Naive thymus-derived CD8-positive, alpha-beta T cell (primary cell): ENCODE measurements at regions not wholly inside any gene's neighbourhood (a gene's known extent, or its start where the extent isn't known, plus 50 kb on each side); places are given as distances from the start of the nearest gene placed in this dataset.
"Not testable (repeated sequence)": the region's sequence is repeated elsewhere in the genome, so short reads cannot be mapped to it uniquely, and the experiment has no call there.

Experiments
- ATAC-seq, 2 donors: fragments of 150-1000 bp; cut with Tn5 transposase in 1 of 2; sonication (Bioruptor Pico), chemical (Tn5 transposase) in 1 of 2; 1 replicate in 1 of 2; 2 replicates in 1 of 2; pipeline ENCODE4 v1.10.0; 2021; ENCODE audit warnings: mild to moderate bottlenecking in 2 of 2, moderate library complexity in 2 of 2
- POLR2A ChIA-PET: fragments of 350-600 bp; sonication (Branson Sonifier 250); formaldehyde crosslinking; loops from one replicate; lab custom pipeline; 2021; ENCODE audit warnings: antibody characterized with exemption; lab: Charles Lee
- DNase-seq, 10 donors: peaks; one replicate each; pipeline versions ENCODE4 v3.0.0 to v3.0.0-alpha.2; 2020 to 2022
- H3K27ac Mint-ChIP-seq, 10 donors: one replicate each; pipeline ENCODE4 v1.8.0; 2020 to 2022; ENCODE audit warnings: mild to moderate bottlenecking in 10 of 10, mixed read lengths in 10 of 10, moderate library complexity in 4 of 10, inconsistent platforms in 1 of 10
- H3K27me3 Mint-ChIP-seq, 5 donors: one replicate each; pipeline ENCODE4 v1.8.0; 2021 to 2022; ENCODE audit warnings: mixed read lengths in 5 of 5
- H3K36me3 Mint-ChIP-seq, 3 donors: one replicate each; pipeline ENCODE4 v1.8.0; 2020 to 2022; ENCODE audit warnings: mixed read lengths in 3 of 3, mild to moderate bottlenecking in 2 of 3, inconsistent platforms in 1 of 3
- H3K4me1 Mint-ChIP-seq, 4 donors: one replicate each; pipeline ENCODE4 v1.8.0; 2021 to 2022; ENCODE audit warnings: mixed read lengths in 4 of 4
- H3K4me3 Mint-ChIP-seq, 10 donors: one replicate each; pipeline ENCODE4 v1.8.0; 2020 to 2022; ENCODE audit warnings: mild to moderate bottlenecking in 10 of 10, mixed read lengths in 10 of 10, moderate library complexity in 6 of 10, inconsistent platforms in 1 of 10
- H3K9me3 Mint-ChIP-seq, 9 donors: one replicate each; pipeline ENCODE4 v1.8.0; 2020 to 2022; ENCODE audit warnings: mixed read lengths in 9 of 9, mild to moderate bottlenecking in 3 of 9, inconsistent platforms in 1 of 9, moderate library complexity in 1 of 9

GRCh38 chr16:47881574-47881973 lies 274.2 kb downstream of the ABCC12 start:
- POLR2A ChIA-PET: no interaction called here
- no peaks in the 10 kb centered on the region for H3K9me3 Mint-ChIP-seq
- no peaks in the 10 kb centered on the region for H3K36me3 Mint-ChIP-seq
- H3K4me3 Mint-ChIP-seq: no peak overlapping the region
- DNase-seq (no peak), ATAC-seq (no peak)
- H3K27ac Mint-ChIP-seq: no peak overlapping the region
- H3K27me3 Mint-ChIP-seq: peaks cover 0 to 16% (median 2%) of the 10 kb centered on the region in 5 donors
- H3K4me1 Mint-ChIP-seq: no peaks in the 10 kb centered on the region

- DNase-seq (no peak), ATAC-seq (no peak)
- H3K27me3 Mint-ChIP-seq: peaks cover 0 to 16% (median 2%) of the 10 kb centered on the region in 5 donors
- no peaks in the 10 kb centered on the region for H3K9me3 Mint-ChIP-seq
- no peak overlapping the region for H3K4me3 Mint-ChIP-seq
- no peak overlapping the region for H3K27ac Mint-ChIP-seq
- H3K4me1 Mint-ChIP-seq: no peaks in the 10 kb centered on the region
- POLR2A ChIA-PET: no interaction called here
- H3K36me3 Mint-ChIP-seq: no peaks in the 10 kb centered on the region
These were observed 275.1 kb downstream of the ABCC12 start for GRCh38 chr16:47880653-47881052.

GRCh38 chr16:47877166-47877565 lies 278.6 kb downstream of the ABCC12 start:
- ATAC-seq (no peak), DNase-seq (no peak)
- Mint-ChIP-seq H3K9me3 (peaks cover 0 to 10% (median 0%) of the 10 kb centered on the region in 9 donors), H3K27ac (peak overlapping the region in 1 of 10 donors; percentile 34), H3K4me3 (no peak overlapping the region), H3K27me3 (peaks cover 0 to 22% (median 7%) of the 10 kb centered on the region in 5 donors), H3K36me3 (peaks cover 0 to 3% (median 0%) of the 10 kb centered on the region in 3 donors), H3K4me1 (no peaks in the 10 kb centered on the region)
- POLR2A ChIA-PET: no interaction called here

GRCh38 chr16:47876511-47876910 lies 279.3 kb downstream of the ABCC12 start:
- Mint-ChIP-seq H3K36me3 (peaks cover 0 to 4% (median 0%) of the 10 kb centered on the region in 3 donors), H3K9me3 (peaks cover 0 to 10% (median 1%) of the 10 kb centered on the region in 9 donors), H3K4me3 (no peak overlapping the region), H3K27me3 (peaks cover 0 to 25% (median 7%) of the 10 kb centered on the region in 5 donors), H3K4me1 (no peaks in the 10 kb centered on the region), H3K27ac (no peak overlapping the region)
- POLR2A ChIA-PET: no interaction called here
- ATAC-seq (no peak), DNase-seq (no peak)

DNA sequence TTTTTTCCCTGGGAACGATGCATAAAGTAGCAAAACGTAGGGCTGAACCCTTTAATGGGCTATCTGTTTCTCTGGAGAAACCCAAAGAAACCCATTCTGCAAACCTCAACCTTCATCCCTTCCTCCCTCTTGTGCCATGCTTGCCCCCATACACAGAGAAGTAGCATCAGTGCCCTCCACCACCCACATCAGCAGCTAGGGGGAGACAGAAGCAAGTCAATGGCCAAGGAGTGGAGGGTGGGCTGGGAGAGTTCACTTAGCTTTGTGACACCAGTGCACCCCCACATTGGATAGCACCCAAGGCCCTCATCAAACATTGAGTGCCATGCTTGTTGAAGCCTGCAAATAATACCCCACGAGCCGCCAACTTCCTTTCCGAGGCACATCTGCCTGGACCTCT lies 282.4 kb downstream of the ABCC12 start:
- ATAC-seq: no peak
- peaks cover 0 to 35% (median 3%) of the 10 kb centered on the region in 9 donors for H3K9me3 Mint-ChIP-seq

GRCh38 chr16:47872225-47872624 lies 283.6 kb downstream of the ABCC12 start:
- Mint-ChIP-seq H3K27me3 (peaks cover 2 to 25% (median 7%) of the 10 kb centered on the region in 5 donors), H3K36me3 (peaks cover 0 to 8% (median 0%) of the 10 kb centered on the region in 3 donors), H3K9me3 (peaks cover 0 to 35% (median 5%) of the 10 kb centered on the region in 9 donors), H3K27ac (no peak overlapping the region), H3K4me3 (no peak overlapping the region), H3K4me1 (no peaks in the 10 kb centered on the region)
- no peak for DNase-seq
- no peak for ATAC-seq
- POLR2A ChIA-PET: no interaction called here

More for the DNA sequence above, 282.4 kb downstream of the ABCC12 start:
- Mint-ChIP-seq H3K36me3 (peaks cover 0 to 8% (median 0%) of the 10 kb centered on the region in 3 donors), H3K4me1 (no peaks in the 10 kb centered on the region), H3K27ac (no peak overlapping the region), H3K27me3 (peaks cover 2 to 25% (median 7%) of the 10 kb centered on the region in 5 donors), H3K4me3 (no peak overlapping the region)
- POLR2A ChIA-PET: no interaction called here
- DNase-seq: no peak

DNA sequence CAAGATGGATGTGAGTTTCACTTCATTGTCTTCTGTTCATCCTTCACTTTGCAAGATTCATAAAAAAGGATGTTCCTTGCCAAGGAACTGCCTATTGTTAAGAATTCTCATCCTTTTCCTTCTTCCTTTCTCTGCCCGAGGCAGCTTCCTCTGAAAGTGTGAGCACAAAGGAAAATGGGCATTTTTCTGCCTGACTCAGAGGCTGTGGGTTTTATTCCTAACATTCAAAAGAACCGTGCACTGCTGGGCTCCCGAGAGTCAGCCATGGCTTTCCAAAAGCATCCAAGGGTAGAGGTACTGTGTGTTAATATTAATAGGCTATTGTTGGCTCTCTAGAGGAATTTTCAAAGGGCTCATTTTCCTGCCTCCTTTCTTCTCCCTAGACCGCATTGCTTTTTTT lies 289.4 kb downstream of the ABCC12 start:
- Mint-ChIP-seq H3K27ac (no peak overlapping the region), H3K9me3 (peaks cover 0 to 24% (median 5%) of the 10 kb centered on the region in 9 donors), H3K4me1 (peaks cover 0 to 2% (median 0%) of the 10 kb centered on the region in 4 donors), H3K36me3 (peaks cover 0 to 4% (median 0%) of the 10 kb centered on the region in 3 donors), H3K4me3 (no peak overlapping the region), H3K27me3 (peaks cover 3 to 33% (median 15%) of the 10 kb centered on the region in 5 donors)
- no peak for DNase-seq
- no peak for ATAC-seq
- POLR2A ChIA-PET: no interaction called here

DNA sequence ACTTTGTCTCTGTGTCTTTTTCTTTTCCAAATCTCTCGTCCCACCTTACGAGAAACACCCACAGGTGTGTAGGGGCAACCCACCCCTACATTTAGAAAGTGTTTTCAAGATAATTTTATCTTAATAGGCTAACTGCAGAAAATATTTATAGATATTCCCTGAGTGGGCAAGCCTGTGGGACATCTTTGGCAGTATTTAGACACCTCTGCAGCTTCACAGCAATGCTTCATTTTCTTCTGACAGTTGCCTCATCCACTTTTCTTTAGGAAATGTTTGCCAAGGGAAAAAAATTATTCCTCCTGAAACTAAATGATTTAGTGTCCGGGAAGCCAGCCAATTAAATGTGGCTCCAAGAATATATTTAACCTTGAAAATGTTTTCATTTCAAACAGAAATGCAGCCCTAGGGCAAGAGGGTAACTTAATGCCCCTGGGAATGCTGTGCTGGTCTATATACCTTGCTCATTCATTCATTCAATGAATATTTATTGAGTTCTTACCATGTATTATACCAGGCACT lies 290.4 kb downstream of the ABCC12 start:
- ATAC-seq (no peak), DNase-seq (no peak)
- Mint-ChIP-seq H3K27me3 (peaks cover 3 to 35% (median 12%) of the 10 kb centered on the region in 5 donors), H3K4me1 (peaks cover 0 to 2% (median 0%) of the 10 kb centered on the region in 4 donors), H3K4me3 (no peak overlapping the region), H3K36me3 (no peaks in the 10 kb centered on the region), H3K27ac (no peak overlapping the region), H3K9me3 (peaks cover 0 to 14% (median 5%) of the 10 kb centered on the region in 9 donors)
- POLR2A ChIA-PET: no interaction called here

GRCh38 chr16:47864262-47864661 lies 291.5 kb downstream of the ABCC12 start:
- H3K4me3 Mint-ChIP-seq, POLR2A ChIA-PET, ATAC-seq, H3K36me3 Mint-ChIP-seq, H3K4me1 Mint-ChIP-seq, DNase-seq, H3K9me3 Mint-ChIP-seq, H3K27ac Mint-ChIP-seq: not testable (repeated sequence)
- peaks cover 3 to 35% (median 12%) of the 10 kb centered on the region in 5 donors for H3K27me3 Mint-ChIP-seq

DNA sequence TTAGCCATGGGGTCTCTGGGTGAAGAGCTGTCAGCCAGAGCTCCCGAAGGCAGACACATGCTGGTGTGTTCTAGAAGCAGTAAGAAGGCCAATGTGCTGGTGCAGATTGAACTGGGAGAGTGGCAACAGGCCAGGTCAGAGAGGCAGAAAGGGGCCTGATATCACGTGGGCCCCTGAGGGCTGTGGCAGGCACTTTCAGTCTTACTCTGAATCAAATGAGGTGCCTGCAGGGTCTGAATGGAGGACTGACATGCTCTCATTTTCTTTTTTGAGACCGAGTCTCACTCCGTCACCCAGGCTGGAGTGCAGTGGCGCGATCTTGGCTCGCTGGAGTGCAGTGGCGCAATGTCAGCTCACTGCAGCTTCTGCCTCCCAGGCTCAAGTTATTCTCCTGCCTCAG lies 293.8 kb downstream of the ABCC12 start:
- Mint-ChIP-seq H3K27me3 (peaks cover 3 to 35% (median 16%) of the 10 kb centered on the region in 5 donors), H3K4me3 (no peak overlapping the region), H3K36me3 (no peaks in the 10 kb centered on the region), H3K27ac (no peak overlapping the region), H3K9me3 (peaks cover 0 to 8% (median 0%) of the 10 kb centered on the region in 9 donors), H3K4me1 (peaks cover 0 to 2% (median 0%) of the 10 kb centered on the region in 4 donors)
- no peak for DNase-seq
- POLR2A ChIA-PET: no interaction called here
- no peak for ATAC-seq

- Mint-ChIP-seq H3K4me1 (peaks cover 0 to 3% (median 0%) of the 10 kb centered on the region in 4 donors), H3K9me3 (peaks cover 0 to 19% (median 2%) of the 10 kb centered on the region in 9 donors), H3K27ac (no peak overlapping the region), H3K27me3 (peaks cover 3 to 27% (median 11%) of the 10 kb centered on the region in 5 donors), H3K36me3 (no peaks in the 10 kb centered on the region), H3K4me3 (no peak overlapping the region)
- DNase-seq (no peak), ATAC-seq (no peak)
- POLR2A ChIA-PET: no interaction called here
These were observed 297.3 kb downstream of the ABCC12 start for GRCh38 chr16:47858333-47858982.

DNA sequence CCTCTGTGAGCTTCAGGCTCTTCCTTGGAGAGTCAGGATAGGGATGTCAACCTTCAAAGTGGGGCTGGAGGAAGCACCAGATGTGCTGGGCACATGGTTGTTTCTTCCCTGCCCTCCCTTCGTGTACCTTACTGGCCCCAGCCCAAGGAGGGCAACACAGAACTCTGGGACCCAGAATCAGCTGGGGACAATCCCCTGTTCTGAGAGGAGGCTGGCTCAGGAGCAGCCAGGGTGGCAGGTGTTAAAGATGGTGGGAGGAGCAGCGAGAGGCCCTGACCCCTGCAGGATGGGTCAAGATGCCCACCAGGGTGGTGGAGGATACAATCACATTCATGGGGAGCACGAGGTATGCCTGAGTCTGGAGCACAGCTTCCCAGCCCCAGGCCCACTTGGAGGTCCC lies 300.4 kb downstream of the ABCC12 start:
- POLR2A ChIA-PET: no interaction called here
- H3K4me1 Mint-ChIP-seq: peaks cover 0 to 3% (median 0%) of the 10 kb centered on the region in 4 donors
- no peak overlapping the region for H3K4me3 Mint-ChIP-seq
- ATAC-seq (no peak), DNase-seq (no peak)
- H3K27ac Mint-ChIP-seq: no peak overlapping the region
- peaks cover 0 to 30% (median 2%) of the 10 kb centered on the region in 9 donors for H3K9me3 Mint-ChIP-seq
- no peaks in the 10 kb centered on the region for H3K36me3 Mint-ChIP-seq
- H3K27me3 Mint-ChIP-seq: peaks cover 0 to 16% (median 0%) of the 10 kb centered on the region in 5 donors

DNA sequence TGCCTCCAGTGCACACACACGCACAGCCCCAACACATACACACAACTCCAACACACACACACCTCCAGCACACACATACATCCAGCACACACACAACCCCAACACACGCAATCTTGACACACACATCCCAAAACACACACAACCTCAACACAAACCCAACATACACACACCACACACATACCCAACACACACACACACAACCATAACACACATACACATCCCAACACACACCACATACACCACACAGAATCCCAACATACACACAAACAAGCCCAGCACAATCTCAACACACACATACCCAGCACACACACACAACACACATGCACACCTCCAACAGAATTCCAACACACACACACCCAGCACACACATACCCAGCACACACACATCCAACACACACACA lies 301.1 kb downstream of the ABCC12 start:
- Mint-ChIP-seq H3K36me3 (no peaks in the 10 kb centered on the region), H3K4me3 (no peak overlapping the region), H3K27ac (no peak overlapping the region), H3K27me3 (peaks cover 0 to 16% (median 0%) of the 10 kb centered on the region in 5 donors), H3K9me3 (peaks cover 0 to 30% (median 2%) of the 10 kb centered on the region in 9 donors), H3K4me1 (peaks cover 0 to 3% (median 0%) of the 10 kb centered on the region in 4 donors)
- POLR2A ChIA-PET: no interaction called here
- DNase-seq (no peak), ATAC-seq (no peak)
